DOHH2 (cell line): ENCODE measurements at regions not wholly inside any gene's neighbourhood (a gene's known extent, or its start where the extent isn't known, plus 50 kb on each side); places are given as distances from the start of the nearest gene placed in this dataset.
"Not testable (repeated sequence)": the region's sequence is repeated elsewhere in the genome, so short reads cannot be mapped to it uniquely, and the experiment has no call there.

Experiments used
- H3F3A ChIP-seq: fragments of 200-600 bp; sonication (generic), shearing (Covaris generic); 2 replicates; pipeline ENCODE4 v1.6.0; 2016; ENCODE audit warnings: antibody characterized with exemption, mild to moderate bottlenecking; ENCODE audit not compliant: control insufficient read depth, insufficient read depth
- H3K27ac ChIP-seq: fragments of 200-600 bp; sonication (generic); 2 replicates; pipeline ENCODE4 v1.5.1; 2014; ENCODE audit warnings: low read depth, mild to moderate bottlenecking, low read length, moderate library complexity
- H3K27me3 ChIP-seq: fragments of 200-600 bp; sonication (generic); 2 replicates; pipeline ENCODE4 v1.6.1; 2014; ENCODE audit warnings: mild to moderate bottlenecking, low read length, mixed read lengths; ENCODE audit not compliant: control insufficient read depth
- H3K36me3 ChIP-seq: fragments of 200-600 bp; sonication (generic); 2 replicates; pipeline ENCODE4 v1.6.1; 2014; ENCODE audit warnings: mild to moderate bottlenecking, low read length, moderate library complexity, mixed read lengths; ENCODE audit not compliant: control insufficient read depth
- H3K4me1 ChIP-seq: fragments of 200-600 bp; sonication (generic); 2 replicates; pipeline ENCODE4 v1.6.1; 2014; ENCODE audit warnings: mild to moderate bottlenecking, low read length, mixed read lengths; ENCODE audit not compliant: control insufficient read depth
- H3K4me2 ChIP-seq: fragments of 200-600 bp; sonication (generic); 2 replicates; pipeline ENCODE4 v1.6.0; 2014; ENCODE audit warnings: mild to moderate bottlenecking, low read length, moderate library complexity
- H3K4me3 ChIP-seq: fragments of 200-600 bp; sonication (generic); 2 replicates; pipeline ENCODE4 v1.5.1; 2014; ENCODE audit warnings: mild to moderate bottlenecking, low read length, mixed read lengths
- H3K79me2 ChIP-seq: fragments of 200-600 bp; sonication (generic); 2 replicates; pipeline ENCODE4 v1.6.1; 2014; ENCODE audit warnings: mild to moderate bottlenecking, low read length, mixed read lengths; ENCODE audit not compliant: control insufficient read depth
- H3K9me2 ChIP-seq: fragments of 200-600 bp; sonication (generic); replicated peaks from 2 replicates; pipeline ENCODE4 v1.6.1; 2014; ENCODE audit warnings: mild to moderate bottlenecking, low read length, mixed read lengths; ENCODE audit not compliant: control insufficient read depth
- H3K9me3 ChIP-seq: fragments of 200-600 bp; sonication (generic); 2 replicates; pipeline ENCODE4 v1.6.1; 2014; ENCODE audit warnings: antibody characterized with exemption, low read length, mixed read lengths; ENCODE audit not compliant: control insufficient read depth, insufficient read depth
- H4K20me1 ChIP-seq: fragments of 200-600 bp; sonication (generic); 2 replicates; pipeline ENCODE4 v1.6.0; 2014; ENCODE audit warnings: low read depth, mild to moderate bottlenecking, antibody characterized with exemption, low read length, moderate library complexity; ENCODE audit not compliant: control insufficient read depth, insufficient read depth
- EZH2phosphoT487 ChIP-seq: fragments of 200-600 bp; sonication (generic); IDR thresholded peaks from 2 replicates; pipeline ENCODE4 v1.6.1; 2017; ENCODE audit warnings: borderline replicate concordance, mild to moderate bottlenecking, antibody characterized with exemption, low read length, moderate library complexity, mixed read lengths
- TF ChIP-seq, protein P1 (sequence below): fragments of 200-600 bp; sonication (generic); IDR thresholded peaks from one replicate; pipeline ENCODE4 v1.5.1; 2014; ENCODE audit warnings: antibody characterized with exemption, mild to moderate bottlenecking, low read depth, low read length; ENCODE audit not compliant: poor library complexity, severe bottlenecking

GRCh38 chr3:20622304-20622703 is 436.3 kb upstream of the SGO1 start:
- Histone ChIP-seq H3K4me2 (no peak overlapping the region), H3K27me3 (no peaks in the 10 kb centered on the region), H3K9me2 (no peaks in the 10 kb centered on the region), H3K4me3 (no peak overlapping the region), H3K36me3 (no peaks in the 10 kb centered on the region), H3F3A (no peaks in the 10 kb centered on the region), H3K9me3 (no peaks in the 10 kb centered on the region), H4K20me1 (no peaks in the 10 kb centered on the region), H3K4me1 (no peaks in the 10 kb centered on the region), H3K79me2 (no peaks in the 10 kb centered on the region), H3K27ac (no peak overlapping the region)
- no peak for TF ChIP-seq EZH2phosphoT487
- TF ChIP-seq, protein P1, sequence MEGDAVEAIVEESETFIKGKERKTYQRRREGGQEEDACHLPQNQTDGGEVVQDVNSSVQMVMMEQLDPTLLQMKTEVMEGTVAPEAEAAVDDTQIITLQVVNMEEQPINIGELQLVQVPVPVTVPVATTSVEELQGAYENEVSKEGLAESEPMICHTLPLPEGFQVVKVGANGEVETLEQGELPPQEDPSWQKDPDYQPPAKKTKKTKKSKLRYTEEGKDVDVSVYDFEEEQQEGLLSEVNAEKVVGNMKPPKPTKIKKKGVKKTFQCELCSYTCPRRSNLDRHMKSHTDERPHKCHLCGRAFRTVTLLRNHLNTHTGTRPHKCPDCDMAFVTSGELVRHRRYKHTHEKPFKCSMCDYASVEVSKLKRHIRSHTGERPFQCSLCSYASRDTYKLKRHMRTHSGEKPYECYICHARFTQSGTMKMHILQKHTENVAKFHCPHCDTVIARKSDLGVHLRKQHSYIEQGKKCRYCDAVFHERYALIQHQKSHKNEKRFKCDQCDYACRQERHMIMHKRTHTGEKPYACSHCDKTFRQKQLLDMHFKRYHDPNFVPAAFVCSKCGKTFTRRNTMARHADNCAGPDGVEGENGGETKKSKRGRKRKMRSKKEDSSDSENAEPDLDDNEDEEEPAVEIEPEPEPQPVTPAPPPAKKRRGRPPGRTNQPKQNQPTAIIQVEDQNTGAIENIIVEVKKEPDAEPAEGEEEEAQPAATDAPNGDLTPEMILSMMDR: no peak

DNA sequence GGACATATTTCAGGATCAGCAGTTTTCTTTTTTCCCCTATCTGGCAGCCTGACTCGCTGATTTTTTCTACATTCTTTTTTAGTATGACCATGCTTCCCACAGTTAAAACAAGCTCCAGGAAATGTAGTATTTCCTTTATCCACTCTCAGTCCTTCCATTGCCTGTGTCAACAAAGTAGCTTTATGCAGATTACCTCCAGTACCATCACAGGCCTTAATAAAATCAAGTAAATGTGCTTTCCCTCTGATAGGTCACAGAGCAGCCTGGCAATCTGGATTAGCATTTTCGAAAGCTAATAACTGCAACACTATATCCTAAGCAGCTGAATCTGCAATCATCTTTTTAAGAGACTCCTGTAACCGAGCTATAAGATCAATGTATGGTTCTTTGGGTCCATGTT is 432.6 kb upstream of the SGO1 start:
- H3K9me2 ChIP-seq, H3K4me2 ChIP-seq, H3K36me3 ChIP-seq, H3K27me3 ChIP-seq, H3K4me3 ChIP-seq, H3K79me2 ChIP-seq, H3F3A ChIP-seq, H4K20me1 ChIP-seq, H3K4me1 ChIP-seq, H3K27ac ChIP-seq, H3K9me3 ChIP-seq: not testable (repeated sequence)

DNA sequence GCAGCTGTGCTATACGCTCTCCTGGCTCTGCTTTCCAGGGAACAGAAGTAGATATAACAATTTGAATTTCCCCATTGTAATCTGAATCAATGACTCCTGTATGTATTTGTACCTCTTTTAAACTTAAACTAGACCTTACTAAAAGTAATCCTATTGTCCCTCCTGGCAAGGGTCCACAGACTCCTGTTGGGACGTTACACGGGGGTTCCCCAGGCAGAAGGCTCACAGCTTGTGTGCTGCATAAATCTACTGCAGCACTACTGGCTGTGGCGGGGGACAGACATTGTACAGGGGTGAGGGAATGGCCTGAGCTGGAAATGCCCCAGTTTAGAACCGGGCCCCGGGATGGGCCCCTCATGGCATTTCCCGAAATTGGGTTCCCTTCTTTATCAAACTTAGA is 432.2 kb upstream of the SGO1 start:
- not testable (repeated sequence) for H3K4me2 ChIP-seq

GRCh38 chr3:20615982-20616381 is 430.0 kb upstream of the SGO1 start:
- H3K36me3 ChIP-seq, H3K79me2 ChIP-seq, H3K9me3 ChIP-seq, H3K4me3 ChIP-seq, H3K27ac ChIP-seq, H4K20me1 ChIP-seq, H3K4me1 ChIP-seq, H3K4me2 ChIP-seq, H3K9me2 ChIP-seq, H3F3A ChIP-seq, H3K27me3 ChIP-seq: not testable (repeated sequence)

More for the DNA sequence above, 432.2 kb upstream of the SGO1 start:
- not testable (repeated sequence) for H3K36me3 ChIP-seq, H3K79me2 ChIP-seq, H3K4me1 ChIP-seq, H3K4me3 ChIP-seq, H4K20me1 ChIP-seq, H3K27me3 ChIP-seq, H3F3A ChIP-seq, H3K9me2 ChIP-seq, H3K9me3 ChIP-seq, H3K27ac ChIP-seq

DNA sequence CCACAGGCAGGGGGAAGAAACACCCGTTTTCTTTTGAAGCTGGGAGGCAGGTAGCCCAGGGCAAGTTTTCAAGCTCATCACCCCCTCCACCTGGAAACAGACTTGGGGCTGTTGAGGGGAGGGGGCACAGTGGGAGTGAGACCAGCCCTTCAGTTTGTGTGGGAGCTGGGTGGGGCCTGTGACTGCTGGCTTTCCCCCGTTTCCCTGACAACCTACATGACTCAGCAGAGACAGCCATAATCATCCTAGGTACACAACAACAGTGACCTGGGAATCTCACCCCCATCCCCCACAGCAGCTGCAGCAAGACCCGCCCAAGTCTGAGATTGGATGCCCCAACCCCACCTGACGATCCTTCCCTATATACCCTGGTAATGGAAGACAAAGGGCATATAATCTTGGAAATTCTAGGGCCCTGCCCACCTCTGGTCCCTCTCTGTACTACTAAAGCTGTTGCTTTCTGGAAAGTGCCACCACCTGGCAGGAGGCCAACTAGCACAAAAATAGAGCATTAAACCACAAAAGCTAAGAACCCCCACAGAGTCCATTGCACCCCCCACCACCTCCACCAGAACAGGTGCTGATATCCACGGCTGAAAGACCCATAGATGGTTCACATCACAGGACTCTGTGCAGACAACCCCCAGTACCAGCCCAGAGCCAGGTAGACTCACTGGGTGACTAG is 422.2 kb upstream of the SGO1 start:
- H3K27me3 ChIP-seq: no peaks in the 10 kb centered on the region
- H3F3A ChIP-seq: no peaks in the 10 kb centered on the region
- no peak overlapping the region for H3K4me2 ChIP-seq
- no peak overlapping the region for H3K4me3 ChIP-seq
- H3K9me2 ChIP-seq: no peaks in the 10 kb centered on the region
- no peaks in the 10 kb centered on the region for H3K36me3 ChIP-seq
- TF ChIP-seq EZH2phosphoT487: no peak
- TF ChIP-seq, protein P1: no peak
- H4K20me1 ChIP-seq: no peaks in the 10 kb centered on the region
- H3K9me3 ChIP-seq: no peaks in the 10 kb centered on the region
- H3K79me2 ChIP-seq: no peaks in the 10 kb centered on the region
- H3K27ac ChIP-seq: no peak overlapping the region
- H3K4me1 ChIP-seq: no peaks in the 10 kb centered on the region
